Activated CD4-positive, CD25-positive, alpha-beta regulatory T cell treated with anti-CD3 and anti-CD28 coated beads, Interleukin-2, amount 50 U/mL, for 72 hours (primary cell): ENCODE measurements at regions not wholly inside any gene's neighbourhood (a gene's known extent, or its start where the extent isn't known, plus 50 kb on each side); places are given as distances from the start of the nearest gene placed in this dataset.
"Not testable (repeated sequence)": the region's sequence is repeated elsewhere in the genome, so short reads cannot be mapped to it uniquely, and the experiment has no call there.

Experiments used
- DNase-seq: peaks from one replicate; pipeline ENCODE4 v3.0.0; 2021

DNA sequence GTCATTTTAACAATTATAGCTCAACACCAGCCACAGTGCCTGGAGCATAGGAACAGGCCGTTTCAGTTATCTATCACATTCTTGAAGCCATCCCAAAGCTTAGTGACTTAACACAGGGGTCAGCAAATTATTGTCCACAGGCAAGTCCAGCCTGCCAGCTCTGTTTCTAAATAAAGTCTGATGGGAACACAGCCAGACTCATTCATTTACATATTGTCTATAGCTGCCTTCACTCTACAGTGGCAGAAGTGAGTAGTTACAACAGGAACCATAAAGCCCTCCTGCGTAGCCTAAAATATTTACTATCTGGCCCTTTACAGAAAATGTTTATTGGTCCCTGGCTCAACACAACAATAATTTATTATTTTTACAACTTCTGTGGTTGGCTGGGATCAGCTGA lies 407.5 kb upstream of the AUTS2 start:
- no peak for DNase-seq

GRCh38 chr7:69192134-69192533 lies 406.1 kb upstream of the AUTS2 start:
- DNase-seq = no peak

DNA sequence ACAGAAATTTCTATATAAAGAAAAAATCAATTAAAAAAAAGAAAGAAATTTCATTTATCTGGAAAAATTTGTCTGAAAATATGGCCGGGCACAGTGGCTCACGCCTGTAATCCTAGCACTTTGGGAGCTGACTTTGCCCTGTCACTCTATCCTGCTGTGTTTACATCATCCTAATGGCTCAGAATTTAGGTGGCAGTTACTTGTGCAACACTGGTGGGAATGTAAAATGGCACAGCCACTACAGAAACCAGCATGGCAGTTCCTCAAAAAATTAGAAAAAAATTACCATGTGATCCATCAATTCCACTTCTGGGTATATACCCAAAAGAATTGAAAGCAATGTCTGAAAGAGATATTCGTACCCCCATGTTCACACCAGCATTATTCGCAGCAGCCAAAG lies 405.2 kb upstream of the AUTS2 start:
- no peak for DNase-seq

DNA sequence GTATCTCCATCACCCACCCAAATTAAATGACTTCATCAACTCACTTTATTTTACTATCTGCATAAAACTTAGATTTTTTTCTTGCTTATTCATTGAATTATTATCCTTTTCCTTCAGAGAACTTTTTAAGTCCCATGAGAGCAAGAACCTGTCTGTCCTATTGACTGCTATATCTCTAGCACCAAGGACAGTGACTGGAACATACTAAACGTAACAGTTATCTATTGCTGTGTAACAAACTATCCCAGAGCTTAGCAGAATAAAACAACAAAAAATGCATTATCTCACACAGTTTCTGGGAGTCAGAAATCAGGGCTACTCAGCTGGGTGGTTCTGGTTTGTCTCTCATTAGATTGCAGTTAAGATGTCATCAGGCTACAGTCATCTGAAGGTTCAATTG lies 401.7 kb upstream of the AUTS2 start:
- DNase-seq = no peak

DNA sequence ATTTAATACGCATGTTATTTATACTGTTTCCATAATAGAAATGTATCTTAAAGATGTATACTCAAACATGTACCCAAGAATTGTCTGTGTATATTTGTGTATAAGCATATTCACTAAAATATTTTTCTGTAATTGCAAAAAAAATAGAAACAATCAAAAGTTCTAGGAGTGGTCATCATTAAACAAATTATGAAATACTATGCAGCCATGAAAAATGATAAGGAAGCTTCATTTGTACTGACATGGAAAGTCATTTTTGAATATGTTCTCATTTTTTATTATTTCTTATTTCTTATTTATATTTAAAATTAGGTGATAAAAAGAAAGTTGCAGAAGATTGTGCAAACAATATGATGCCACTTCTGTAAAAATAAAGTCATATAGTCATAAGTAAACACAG lies 400.0 kb upstream of the AUTS2 start:
- no peak for DNase-seq

- DNase-seq = no peak
Measured at GRCh38 chr7:69199041-69199440, 399.2 kb upstream of the AUTS2 start.

GRCh38 chr7:69199661-69200060 lies 398.6 kb upstream of the AUTS2 start:
- no peak for DNase-seq

DNA sequence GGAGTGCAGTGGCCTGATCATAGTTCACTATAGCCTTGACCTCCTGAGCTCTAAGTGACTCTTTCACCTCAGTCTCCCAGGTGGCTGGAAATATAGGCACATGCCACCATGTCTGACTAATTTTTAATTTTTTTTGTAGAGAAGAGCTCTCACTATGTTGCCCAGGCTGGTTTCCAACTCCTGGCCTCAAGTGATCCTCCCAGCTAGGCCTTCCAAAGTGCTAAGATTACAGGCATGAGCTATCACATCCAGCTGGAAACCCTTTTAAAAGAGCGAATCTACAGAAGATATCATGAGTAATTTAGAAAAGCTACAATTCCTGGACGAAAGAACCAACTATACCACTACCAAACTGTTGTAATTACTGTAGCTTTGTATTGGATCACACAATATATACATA lies 394.4 kb upstream of the AUTS2 start:
- DNase-seq = no peak

- no peak for DNase-seq
Measured at GRCh38 chr7:69204943-69205342, 393.3 kb upstream of the AUTS2 start.

DNA sequence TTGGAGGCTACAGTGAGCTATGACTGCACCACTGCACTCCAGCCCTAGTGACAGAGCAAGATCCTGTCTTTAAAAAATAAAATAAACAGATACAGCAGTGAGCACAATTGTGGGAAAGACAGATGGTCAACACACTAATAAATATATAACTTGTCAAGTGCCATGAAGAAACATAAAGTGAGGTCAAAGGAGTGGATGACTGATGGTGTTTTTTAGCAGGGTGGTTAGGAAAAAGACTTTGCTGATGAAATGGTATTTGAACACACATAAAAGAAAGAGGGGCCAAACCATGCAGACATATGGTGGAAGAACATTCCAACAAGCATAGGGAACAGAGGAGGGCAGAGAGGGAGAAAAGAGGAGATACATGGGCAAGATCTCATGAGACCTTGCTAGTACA lies 392.7 kb upstream of the AUTS2 start:
- no peak for DNase-seq

- no peak for DNase-seq
Measured at GRCh38 chr7:69208276-69208675, 390.0 kb upstream of the AUTS2 start.

DNA sequence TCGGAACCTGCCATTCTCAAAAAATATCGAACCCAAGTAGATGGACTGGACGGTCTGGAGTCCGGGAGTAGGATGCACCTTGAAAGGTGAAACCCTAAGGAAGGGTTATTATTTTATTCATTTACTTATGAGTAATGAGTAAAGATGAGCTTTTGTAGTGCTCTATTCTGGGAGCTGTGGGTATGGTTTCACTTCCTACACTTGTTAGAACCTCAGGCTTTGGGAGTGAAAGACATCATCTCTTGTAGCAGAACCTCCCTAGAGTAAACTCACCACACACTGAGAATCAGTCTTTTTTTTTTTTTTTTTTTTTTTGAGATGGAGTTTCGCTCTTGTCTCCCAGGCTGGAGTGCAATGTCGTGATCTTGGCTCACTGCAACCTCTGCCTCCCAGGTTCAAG lies 389.4 kb upstream of the AUTS2 start:
- DNase-seq = no peak

DNA sequence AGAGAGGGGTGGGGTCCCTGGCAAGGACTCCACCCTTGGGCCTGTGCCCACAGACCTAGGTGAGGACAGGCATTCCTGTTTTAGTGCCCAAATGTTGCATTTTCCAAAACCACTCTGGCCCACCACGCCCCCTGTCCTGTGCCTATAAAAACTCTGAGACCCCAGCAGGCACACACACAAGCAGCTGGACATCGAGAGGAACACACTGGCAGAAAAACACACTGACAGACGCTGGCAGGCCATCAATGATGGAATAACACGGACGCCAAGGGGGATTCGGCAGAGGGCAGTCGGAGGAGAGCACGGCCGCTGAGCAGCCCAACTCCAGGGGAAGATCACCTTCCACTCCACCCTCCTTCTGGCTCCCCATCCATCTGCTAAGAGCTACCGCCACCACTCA lies 386.9 kb upstream of the AUTS2 start:
- no peak for DNase-seq

- DNase-seq = no peak
Measured at GRCh38 chr7:69211739-69212138, 386.5 kb upstream of the AUTS2 start.

DNA sequence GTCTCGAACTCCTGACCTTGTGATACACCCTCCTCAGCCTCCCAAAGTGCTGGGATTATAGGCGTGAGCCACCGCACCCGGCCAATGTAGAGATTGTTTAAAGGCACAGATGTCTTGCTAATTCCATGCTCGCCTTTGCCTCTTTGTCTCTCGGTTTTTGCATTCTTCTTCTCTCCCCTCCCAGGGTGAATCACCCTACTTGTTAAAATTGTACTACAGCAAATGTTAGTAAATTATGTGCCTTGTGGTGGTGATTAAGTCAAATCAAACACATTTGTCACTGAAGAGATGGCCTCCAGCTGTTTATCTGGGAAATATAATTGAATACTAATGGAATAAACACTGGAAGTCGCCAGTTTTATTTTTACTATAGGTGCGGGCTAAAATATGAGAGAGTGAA lies 384.4 kb upstream of the AUTS2 start:
- DNase-seq = no peak

GRCh38 chr7:69215516-69215915 lies 382.8 kb upstream of the AUTS2 start:
- not testable (repeated sequence) for DNase-seq

DNA sequence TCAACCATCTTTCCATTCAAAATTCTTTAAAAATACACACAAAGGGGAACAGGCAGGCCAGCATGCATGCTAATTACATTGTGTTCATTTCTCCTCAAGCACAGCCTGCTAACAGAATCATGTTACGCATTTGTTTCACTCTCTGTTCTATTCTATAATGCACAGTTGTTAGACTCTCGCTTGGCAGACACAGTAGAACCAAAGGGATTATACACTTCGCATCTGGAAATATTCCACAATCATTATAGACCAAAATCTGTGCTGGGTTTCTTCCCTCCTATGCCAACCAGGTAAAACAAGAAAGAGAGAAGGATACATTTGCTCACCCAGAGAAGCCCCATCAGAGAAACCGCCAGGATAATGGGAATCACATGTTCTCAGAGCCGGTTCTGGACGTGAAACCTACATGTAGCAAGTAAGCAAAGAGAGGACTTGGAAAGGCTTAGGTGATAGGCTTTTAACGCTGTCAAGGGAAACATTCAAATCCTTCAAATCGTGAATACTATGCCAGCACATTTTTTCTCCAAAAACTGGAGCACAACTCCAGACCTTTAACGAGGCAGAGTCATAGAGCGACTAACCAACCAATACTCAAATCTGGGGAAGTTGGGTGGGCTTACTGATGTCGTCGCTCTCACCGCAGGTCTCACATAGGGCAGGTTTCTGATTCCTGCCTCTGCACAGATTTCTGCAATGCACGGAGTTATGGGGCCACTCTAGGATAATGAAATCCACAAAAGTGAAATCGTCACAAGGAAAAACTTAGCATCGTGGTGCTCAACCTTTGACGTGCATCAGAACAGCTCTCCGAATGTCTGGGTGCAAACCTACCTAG lies 380.5 kb upstream of the AUTS2 start:
- no peak for DNase-seq

DNA sequence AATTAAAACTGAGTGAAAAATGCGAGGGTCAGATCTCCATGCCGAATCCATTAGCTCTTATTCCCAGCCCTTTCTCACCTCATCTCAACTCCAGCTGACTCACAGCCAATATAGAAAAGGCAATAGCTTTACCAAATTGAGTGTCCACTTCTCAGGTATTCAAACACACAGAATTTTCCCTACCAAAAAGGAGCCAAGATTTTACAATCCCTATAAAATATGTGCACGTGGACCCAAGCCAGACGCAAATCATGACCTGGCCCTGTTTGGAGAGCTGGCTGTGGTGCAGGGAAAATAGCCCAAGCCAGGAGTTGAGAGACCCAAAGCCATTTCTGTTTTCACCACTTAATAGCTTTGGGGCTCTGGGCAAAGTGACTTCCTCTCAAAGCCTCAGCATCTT lies 379.7 kb upstream of the AUTS2 start:
- no peak for DNase-seq

DNA sequence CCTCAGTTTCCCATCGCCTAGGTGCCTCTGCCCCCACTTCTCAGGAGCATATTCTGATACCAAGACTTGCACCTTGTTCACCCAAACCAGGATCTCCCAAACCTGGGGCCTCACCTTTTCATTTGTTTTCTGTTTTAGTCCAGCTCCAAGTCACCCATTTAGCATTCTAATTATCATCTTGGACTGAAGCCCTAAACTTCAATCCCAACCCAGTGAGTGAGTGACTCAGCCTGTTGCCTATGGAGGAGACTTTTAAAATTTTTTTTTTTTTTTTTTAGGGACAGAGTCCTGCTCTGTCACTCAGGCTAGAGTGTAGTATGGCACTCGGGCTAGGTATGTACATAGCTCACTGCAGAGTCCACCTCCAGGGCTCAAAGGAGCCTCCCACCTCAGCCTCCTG lies 378.9 kb upstream of the AUTS2 start:
- no peak for DNase-seq

GRCh38 chr7:69225259-69225943 lies 372.9 kb upstream of the AUTS2 start:
- DNase-seq = no peak

DNA sequence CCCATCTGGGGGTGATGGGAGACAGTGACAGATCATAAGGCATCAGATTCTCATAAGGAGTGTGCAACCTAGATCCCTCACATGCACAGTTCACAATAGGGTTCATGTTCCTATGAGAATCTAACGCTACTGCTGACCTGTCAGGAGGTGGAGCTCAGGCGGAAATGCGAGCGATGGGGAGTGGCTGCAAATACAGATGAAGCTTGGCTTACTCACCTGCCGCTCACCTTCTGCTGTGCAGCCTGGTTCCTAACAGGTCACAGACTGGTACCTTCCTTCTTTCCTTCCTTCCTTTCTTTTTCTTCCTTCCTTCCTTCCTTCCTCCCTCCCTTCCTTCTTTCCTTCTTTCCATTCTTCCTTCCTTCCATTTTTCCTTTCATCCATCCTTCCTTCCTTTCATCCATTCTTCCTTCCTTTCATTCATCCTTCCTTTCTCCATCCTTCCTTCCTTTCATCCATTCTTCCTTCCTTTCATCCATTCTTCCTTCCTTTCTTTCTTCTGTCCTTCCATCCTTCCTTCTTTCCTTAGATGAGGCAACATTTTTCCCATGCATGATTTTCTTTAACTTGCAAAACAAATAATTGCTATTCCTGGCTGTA lies 370.0 kb upstream of the AUTS2 start:
- DNase-seq = no peak

DNA sequence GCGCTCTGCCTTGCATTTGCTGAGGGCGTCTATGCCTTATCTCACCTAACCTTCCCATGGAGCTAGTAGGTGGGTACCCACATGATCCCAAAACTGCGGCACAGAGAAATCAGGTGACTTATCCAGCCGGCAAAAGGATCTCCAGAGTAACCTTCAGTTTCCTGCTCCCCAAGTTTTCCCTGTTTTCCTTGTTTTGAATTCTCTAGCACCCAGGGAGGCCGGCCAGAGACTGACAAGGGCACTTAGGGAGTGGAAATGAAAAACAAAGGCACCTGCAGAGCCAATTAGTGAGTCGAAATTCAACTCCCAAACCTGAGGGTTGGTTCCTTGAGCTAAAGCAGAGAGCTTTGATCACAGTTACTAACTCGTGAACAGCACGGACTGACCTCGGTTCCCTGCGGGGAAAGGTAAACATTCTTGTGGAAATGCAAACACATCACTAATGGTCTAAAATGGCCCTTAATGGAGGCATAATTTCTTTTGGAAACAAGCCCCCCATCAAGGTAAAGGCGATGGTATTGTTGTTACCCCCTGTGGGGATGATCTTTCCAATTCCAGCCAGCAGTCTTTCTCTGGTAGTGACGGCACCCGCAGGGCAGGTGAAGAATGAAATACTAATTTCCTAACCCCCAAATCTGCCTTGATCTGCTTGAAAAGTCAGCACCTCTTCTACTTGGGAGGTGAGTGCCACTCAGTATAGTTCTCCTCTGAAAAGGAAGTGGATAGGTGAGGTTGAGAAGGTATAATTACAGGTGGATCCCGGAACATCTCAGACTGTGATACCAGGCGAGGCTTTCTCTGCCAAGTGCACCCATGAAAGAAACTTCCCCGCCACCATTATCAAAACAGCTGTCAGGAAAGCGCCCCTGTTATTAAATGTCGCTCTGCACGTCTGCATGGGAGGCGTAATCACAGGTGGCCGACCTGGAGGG lies 365.6 kb upstream of the AUTS2 start:
- no peak for DNase-seq

DNA sequence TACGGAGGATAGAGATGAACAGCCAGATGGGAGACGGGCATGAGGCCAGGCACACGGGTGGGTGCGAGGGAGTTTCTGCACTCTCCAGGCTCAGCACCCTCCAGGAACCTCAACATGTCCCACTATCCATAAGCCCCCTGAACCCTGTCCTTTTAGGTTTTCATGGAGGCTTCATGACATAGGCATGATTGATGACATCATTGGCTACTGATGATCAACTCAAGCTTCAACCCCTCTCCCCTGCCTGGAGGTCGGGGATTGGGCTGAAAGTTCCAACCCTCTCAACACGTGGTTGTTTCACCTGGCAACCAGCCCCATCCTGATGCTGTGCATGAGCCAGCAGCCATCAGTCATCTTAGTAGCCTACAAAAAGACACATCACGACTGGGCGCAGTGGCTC lies 360.7 kb upstream of the AUTS2 start:
- no peak for DNase-seq
